GDM1 (cell line): ENCODE measurements at regions not wholly inside any gene's neighbourhood (a gene's known extent, or its start where the extent isn't known, plus 50 kb on each side); places are given as distances from the start of the nearest gene placed in this dataset.

ENCODE experiments used
- DNase-seq: peaks from one replicate; lab custom pipeline; 2025; lab: John Stamatoyannopoulos, UW

- no peak for DNase-seq
Observed at GRCh38 chr6:169082817-169083507, 170.7 kb downstream of the THBS2 start.

- DNase-seq = no peak
Observed at GRCh38 chr6:169082093-169082492, 171.6 kb downstream of the THBS2 start.

- DNase-seq = no peak
Observed at GRCh38 chr6:169081248-169081647, 172.4 kb downstream of the THBS2 start.

GRCh38 chr6:169079650-169080049 is 174.0 kb downstream of the THBS2 start:
- DNase-seq = no peak

GRCh38 chr6:169078399-169079145 is 175.1 kb downstream of the THBS2 start:
- no peak for DNase-seq

GRCh38 chr6:169075915-169076654 is 177.6 kb downstream of the THBS2 start:
- DNase-seq = no peak

- DNase-seq = no peak
Observed at GRCh38 chr6:169075211-169075914, 178.3 kb downstream of the THBS2 start.

- DNase-seq = no peak
Observed at GRCh38 chr6:169074526-169074925, 179.1 kb downstream of the THBS2 start.

- DNase-seq = no peak
Observed at GRCh38 chr6:169073311-169073710, 180.3 kb downstream of the THBS2 start.

- DNase-seq = no peak
Observed at GRCh38 chr6:169072127-169073042, 181.3 kb downstream of the THBS2 start.

GRCh38 chr6:169071394-169071793 is 182.3 kb downstream of the THBS2 start:
- DNase-seq = no peak

- no peak for DNase-seq
Observed at GRCh38 chr6:169070506-169071176, 183.0 kb downstream of the THBS2 start.

- DNase-seq = no peak
Observed at GRCh38 chr6:169069356-169069755, 184.3 kb downstream of the THBS2 start.

GRCh38 chr6:169064194-169064593 is 189.5 kb downstream of the THBS2 start:
- no peak for DNase-seq

GRCh38 chr6:169062272-169062671 is 191.4 kb downstream of the THBS2 start:
- no peak for DNase-seq

- DNase-seq = no peak
Observed at GRCh38 chr6:169058634-169059033, 195.0 kb downstream of the THBS2 start.

GRCh38 chr6:169052462-169052861 is 201.2 kb downstream of the THBS2 start:
- no peak for DNase-seq

- no peak for DNase-seq
Observed at GRCh38 chr6:169051371-169051770, 202.3 kb downstream of the THBS2 start.

GRCh38 chr6:169048865-169049205 is 204.8 kb downstream of the THBS2 start:
- DNase-seq = no peak

GRCh38 chr6:169048185-169048864 is 205.3 kb downstream of the THBS2 start:
- no peak for DNase-seq
